ENCODE measurements at regions not wholly inside any gene's neighbourhood (a gene's known extent, or its start where the extent isn't known, plus 50 kb on each side); places are given as distances from the start of the nearest gene placed in this dataset.
"Not testable (repeated sequence)": the region's sequence is repeated elsewhere in the genome, so short reads cannot be mapped to it uniquely, and the experiment has no call there.

DNA sequence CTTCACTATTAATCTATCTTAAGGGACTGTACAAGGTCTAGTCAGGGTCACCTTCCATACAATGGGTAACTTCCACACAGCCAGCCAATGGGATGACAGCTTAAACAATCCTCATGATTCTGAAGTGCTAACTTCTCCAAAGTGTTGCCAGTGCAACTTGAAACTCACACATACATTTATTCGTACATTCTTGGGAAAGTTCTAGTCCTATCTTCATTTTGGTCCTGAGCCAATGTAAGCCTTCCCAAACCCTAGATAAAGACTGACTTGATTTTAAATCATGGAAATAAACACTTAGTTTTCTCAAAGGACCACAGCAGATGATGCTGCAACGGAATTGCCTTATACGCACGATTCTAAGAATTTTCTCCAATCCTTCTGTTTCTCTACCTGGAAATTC is 117.5 kb upstream of the COL1A2 start:
- DNase-seq: no peak

DNA sequence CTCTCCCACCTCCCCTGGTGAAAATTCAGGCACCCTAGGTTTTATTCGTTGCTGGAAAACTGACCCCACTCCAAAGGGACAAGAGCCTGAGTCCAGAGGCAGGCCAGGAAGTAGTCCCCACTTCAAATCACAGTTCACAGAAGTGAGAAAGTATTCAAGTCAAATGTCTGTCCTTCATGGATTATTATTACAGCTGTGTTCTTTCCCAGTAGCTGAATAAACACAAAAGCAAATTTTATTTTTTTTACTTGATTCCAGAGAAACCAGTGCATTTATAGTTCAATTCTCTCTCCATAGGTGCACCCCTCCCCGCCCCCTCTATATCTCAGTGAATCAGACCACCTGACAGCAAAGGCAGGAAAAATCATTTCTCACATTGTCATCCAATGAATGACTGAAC is 113.8 kb upstream of the COL1A2 start:
- DNase-seq: no peak

DNA sequence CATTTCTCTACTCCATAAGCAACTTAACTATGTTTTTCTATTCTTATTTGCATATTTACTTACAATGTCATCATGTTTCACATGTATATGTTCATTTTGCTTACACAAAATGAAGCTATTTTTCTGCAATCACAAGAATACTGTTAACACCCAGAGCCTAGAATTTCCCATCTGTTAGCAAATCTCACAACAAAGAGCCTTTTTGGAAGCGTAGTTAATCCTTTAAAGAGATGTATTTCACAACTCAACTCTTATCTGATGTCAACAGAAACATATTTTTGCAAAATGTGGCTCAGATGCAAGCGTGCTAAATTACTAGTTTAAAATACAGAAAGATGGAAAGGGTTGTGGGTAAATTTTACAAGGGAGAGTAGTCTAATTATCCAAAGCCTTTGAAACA is 110.6 kb upstream of the COL1A2 start:
- DNase-seq: no peak

DNA sequence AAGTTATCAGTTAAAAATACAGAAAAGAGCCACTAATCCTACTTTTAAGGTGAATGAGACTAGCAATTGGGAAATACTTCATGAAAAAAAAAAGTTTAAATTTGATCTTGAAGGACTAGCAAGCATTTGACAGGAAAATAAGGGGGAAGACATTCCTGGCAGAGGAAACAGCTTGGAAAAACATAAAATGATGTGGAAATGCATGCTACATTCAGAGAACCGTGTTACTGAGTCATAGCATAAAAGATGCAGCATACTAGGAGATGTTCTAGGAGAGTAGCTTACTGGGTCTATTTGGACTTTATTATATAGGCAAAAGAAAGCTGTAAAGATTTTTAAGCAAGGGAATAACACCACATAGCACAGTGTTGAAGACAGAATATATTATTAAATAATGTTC is 108.6 kb upstream of the COL1A2 start:
- DNase-seq: no peak

- no peak for DNase-seq
These were observed 106.6 kb upstream of the COL1A2 start for GRCh38 chr7:94288096-94288495.

- peak; percentile 89 for DNase-seq
These were observed 105.6 kb upstream of the COL1A2 start for GRCh38 chr7:94289071-94289470.

DNA sequence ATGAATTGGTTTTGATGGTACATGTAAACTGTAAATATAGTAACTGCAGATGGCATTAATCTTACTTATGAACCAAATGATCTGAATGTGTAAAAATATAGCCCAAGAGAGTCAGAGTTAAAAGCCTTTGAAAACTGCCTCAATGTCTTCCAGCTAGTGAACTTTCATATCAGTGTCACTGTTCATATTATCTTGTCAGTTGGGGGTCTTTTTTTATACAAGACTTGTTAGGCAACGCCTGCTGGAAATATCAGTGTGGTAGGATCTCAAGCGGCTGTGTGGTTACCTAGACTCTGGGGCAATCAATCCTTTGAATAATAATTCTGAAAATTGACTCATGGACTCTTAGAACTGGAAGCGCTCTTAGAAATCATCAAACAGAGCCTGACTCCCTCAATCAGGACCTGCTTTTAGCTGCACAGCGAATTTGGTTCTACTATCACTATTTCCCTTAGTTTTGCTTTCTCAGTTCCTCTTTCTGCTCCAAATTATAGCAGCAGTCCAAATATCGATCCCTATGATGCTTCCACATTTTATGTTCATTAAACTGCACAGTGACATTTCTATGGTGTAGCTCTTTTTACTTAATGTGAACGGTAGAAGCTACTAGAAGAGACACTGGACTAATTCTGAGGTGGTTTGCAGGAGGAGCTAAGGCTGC is 100.1 kb upstream of the COL1A2 start:
- no peak for DNase-seq

DNA sequence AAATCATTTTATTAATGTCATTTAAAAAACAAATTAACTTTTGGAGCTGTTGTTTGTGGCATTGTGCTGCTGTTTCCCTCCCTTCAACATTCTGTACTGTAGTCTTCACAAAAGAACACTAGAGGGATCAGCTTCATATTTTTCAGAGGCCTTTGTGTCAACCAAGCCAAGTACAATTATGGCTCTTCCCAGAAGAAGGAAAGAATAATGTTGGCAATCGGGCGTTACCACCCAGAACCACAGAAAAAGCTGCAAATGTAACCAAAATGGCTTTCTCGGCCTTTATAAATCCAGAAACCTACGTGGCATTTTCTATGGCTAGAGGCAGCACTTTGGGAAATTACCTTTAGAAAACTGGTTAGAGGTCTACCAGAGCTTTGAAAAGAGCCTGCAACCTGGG is 98.8 kb upstream of the COL1A2 start:
- no peak for DNase-seq

DNA sequence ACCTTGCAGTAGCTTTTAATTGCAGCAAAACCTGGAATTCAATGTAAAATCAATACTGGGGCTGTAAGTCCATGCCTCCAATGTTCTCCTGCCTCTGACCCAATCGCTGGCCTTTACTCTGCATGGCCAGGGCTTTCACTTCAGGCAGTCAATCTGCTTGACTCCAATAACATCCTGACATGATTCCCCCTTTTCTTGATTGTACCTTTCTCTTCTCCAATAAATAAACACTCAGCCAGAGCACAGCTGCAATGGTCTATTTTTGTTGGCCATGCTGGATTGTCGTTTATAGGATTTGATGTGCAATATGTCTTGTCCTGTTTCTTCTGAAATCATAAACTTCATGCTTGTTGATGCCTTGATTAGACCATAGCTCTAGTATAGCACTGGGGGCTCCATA is 97.8 kb upstream of the COL1A2 start:
- DNase-seq: no peak

- DNase-seq: peak; percentile 74
These were observed 97.3 kb upstream of the COL1A2 start for GRCh38 chr7:94297397-94297838.

- peak; percentile 56 for DNase-seq
These were observed 95.8 kb upstream of the COL1A2 start for GRCh38 chr7:94298943-94299342.

- DNase-seq: no peak
These were observed 94.4 kb upstream of the COL1A2 start for GRCh38 chr7:94300176-94300835.

- peak; percentile 98 for DNase-seq
These were observed 93.6 kb upstream of the COL1A2 start for GRCh38 chr7:94301024-94301586.

- no peak for DNase-seq
These were observed 91.6 kb upstream of the COL1A2 start for GRCh38 chr7:94303118-94303517.

- DNase-seq: peak; percentile 64
These were observed 91.0 kb upstream of the COL1A2 start for GRCh38 chr7:94303695-94304094.

DNA sequence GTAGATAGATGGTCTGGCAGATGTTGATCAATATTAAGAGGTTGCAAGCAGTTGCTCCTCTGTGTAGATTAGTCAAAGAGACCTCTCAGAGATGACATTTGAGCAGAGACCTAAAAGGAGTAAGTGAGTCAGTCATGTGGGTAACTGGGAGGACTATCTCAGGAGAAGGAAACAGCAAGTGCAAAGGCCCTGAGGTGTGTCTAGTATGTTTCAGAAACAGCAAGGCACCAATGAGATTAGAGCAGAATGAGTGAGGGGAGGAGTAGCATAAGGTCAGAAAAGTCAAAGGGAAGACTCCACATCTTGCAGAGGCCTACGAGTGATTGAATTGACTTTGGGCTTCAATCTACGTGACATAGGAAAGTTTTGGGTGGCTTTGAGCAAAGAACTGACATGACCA is 89.8 kb upstream of the COL1A2 start:
- no peak for DNase-seq

- DNase-seq: no peak
These were observed 88.9 kb upstream of the COL1A2 start for GRCh38 chr7:94305836-94306235.

DNA sequence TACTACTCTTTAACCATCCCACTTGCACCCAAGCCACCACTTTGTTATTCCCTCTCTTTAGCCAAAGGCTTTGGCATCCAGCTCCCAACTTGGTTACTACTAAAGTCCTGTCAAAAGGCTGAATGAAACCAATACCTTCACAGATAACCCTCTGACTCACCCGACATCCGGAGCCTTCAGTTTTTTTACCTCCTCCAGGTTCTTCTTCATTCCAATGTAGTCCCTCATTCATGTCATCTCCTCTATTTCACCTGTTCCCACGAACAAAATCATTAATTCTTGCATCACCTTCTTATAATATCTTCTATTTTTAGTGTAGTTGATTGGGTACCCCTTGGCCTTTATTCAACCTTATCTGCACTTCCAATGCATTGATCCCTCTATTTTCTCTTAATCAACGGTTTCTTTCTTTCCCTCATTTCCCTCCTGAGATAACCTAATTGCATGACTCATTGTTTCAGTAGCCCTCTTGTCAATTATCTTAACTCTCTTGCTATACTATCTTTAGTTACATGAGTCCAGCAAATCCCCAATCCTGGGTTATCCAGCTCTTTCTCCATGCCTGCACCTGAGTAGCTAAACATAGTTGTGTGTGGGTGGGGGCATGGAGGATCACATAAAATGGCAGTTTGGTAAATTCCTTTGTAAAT is 87.2 kb upstream of the COL1A2 start:
- DNase-seq: peak; percentile 65

DNA sequence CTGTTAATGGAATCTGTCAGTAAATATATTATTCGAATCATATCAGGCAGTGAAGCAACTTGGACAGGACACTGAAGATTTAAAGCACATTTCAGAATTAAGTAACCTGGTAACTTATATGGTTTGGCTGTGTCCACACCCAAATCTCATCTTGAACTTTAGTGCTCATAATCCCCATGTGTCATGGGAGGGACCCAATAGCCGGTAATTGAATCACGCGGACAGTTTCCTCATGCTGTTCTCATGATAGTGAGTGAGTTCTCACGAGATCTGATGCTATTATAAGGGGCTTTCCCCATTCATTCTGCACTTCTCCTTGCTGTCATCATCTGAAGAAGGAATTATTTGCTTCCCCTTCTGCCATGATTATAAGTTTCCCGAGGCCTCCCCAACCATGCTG is 83.2 kb upstream of the COL1A2 start:
- no peak for DNase-seq

DNA sequence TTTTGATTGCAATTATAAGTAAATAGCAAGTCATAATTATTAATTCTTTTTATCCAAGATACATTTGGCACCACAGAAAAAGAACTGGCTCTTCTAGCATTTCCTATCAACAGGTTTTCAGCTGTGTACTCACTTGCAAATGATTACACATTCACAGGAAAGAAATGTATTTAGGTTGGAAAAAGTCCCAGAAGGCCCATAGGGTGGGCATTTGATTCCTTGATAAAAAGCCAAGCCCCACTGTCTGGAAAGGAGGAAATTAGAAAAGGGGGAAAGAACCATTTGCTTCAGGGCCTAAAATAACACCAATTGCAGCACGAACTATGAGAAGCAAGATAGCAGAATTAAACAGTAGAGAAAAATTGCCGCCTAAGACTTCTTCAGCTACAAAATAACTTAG is 80.8 kb upstream of the COL1A2 start:
- DNase-seq: no peak

DNA sequence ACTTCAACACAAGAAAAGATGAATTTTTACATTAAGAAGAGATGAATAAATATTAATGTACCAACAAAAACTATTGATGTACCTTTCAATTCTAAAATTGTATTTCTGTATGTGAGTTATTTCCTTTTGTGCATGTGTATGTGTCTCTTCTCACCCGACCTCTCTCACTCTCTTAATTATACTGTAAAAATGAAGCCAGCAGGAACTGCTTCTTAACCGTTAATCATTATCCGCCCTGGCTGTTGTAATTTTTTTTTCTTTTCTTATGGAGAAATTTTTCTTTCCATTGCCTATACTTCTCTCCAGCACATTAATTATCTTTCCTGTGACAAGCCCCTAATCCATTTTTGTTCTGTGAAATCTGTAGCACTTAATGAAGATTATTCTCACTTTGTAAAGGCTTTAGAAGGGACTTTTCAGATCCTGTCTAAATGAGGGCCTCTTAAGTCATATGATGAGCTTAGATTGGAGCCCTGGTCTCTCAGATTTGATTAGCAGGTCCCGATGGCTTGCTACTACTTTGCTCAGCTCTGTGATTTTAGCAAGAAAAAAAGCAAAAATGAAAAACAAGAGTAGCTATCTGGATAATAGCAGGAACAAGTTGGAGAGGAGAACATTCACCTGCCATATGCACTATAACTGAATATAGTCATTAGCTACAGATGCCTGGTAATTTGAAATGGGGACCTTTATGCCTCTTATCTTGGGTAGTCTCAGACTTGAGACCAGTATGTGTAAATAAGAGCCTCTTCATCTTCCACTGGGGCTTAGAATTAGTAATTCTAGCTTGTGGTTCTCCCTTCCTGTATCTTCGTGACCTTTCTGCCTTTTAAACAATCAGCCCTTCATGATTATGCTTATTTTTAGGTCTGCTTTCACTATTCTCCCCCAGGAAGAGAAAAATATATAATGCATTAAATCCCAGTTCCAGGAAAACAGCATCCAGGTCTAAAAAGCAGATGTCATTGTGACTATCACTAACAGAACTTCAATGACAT is 80.0 kb upstream of the COL1A2 start:
- DNase-seq: no peak

DNA sequence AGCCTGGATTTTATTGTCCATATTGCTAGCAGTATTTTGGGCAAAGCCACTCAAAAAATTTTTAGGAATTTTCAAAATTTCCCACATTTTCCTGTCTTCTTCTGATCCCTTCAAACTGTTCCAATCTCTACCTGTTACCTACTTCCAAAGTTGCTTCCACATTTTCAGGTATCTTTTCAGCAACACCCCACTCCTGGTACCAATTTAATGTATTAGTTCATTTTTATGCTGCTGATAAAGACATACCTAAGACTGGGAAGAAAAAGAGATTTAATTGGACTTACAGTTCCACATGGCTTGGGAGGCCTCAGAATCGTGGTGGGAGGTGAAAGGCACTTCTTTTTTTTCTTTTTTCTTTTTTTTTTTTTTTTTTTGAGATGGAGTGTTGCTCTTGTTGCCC is 73.6 kb upstream of the COL1A2 start:
- not testable (repeated sequence) for DNase-seq

DNA sequence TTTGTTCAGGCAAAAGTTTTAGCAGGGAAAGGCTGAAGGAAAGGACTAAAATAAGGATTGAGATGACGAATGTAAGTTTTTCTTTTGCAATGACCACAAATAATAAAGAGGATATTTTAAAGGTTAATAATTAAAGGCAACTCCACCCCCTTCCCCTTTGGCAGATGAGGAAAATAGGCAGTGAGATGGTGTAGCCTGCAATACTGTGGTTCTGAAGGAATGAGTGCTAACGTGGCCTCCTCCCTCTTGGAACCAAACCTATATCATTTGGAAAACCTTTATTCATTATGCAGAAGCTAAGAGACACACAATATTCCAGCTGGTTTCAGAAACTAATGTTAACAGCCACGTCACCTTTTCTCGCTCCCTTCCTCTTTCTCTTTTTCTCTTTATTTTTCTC is 70.9 kb upstream of the COL1A2 start:
- DNase-seq: no peak
